ENCODE measurements at regions not wholly inside any gene's neighbourhood (a gene's known extent, or its start where the extent isn't known, plus 50 kb on each side); places are given as distances from the start of the nearest gene placed in this dataset.

DNA sequence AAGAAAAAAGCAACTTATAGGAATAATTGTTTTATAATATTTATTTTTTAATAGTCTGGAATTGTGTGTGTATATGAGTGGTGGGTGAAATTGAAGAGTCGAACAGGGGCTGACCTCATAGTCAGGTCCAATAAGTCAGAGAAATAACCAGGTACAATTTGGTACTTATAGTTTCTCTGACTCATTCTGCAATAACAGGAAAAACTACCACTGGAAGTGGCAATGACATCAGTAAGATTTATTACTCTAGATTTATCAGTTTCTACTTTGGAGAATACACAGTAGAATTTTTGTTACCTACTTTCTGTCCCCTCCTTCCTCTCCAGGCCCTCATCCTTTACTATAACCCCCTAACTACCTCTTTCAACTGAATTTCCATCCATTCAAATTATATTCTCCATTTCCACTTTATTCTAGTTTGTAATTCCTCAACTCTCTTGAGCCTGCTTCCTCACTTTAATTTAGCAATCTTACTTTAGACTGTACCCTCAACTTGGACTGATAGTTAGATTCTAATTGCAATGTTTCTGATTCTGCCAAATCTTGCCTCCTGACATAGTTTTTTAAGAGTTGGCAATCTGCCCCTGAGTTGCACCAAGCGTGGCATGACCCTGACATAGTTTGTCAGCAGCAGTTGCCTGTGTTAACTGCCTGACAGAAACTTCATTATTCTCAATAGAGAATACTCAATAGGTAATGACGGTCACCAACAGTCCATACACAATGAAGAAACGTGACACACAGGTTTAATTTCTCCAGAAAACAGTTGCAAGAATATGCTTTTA is 475.3 kb upstream of the RIOK2 start:
- Mint-ChIP-seq H3K27me3 (ENCODE audit: unreplicated experiment) (no peaks in the 10 kb centered on the region), H3K9me3 (ENCODE audit: low read depth, unreplicated experiment) (no peaks in the 10 kb centered on the region), H3K36me3 (ENCODE audit: insufficient read depth, unreplicated experiment) (no peaks in the 10 kb centered on the region), H3K4me3 (ENCODE audit: low read depth, unreplicated experiment) (no peak overlapping the region), H3K27ac (ENCODE audit: unreplicated experiment) (no peak overlapping the region), H3K4me1 (ENCODE audit: low read depth, unreplicated experiment) (no peaks in the 10 kb centered on the region)
- intact Hi-C loops (cut with micrococcal nuclease; ENCODE audit: unreplicated experiment) = no loop called here
- TF ChIP-seq, protein P1, sequence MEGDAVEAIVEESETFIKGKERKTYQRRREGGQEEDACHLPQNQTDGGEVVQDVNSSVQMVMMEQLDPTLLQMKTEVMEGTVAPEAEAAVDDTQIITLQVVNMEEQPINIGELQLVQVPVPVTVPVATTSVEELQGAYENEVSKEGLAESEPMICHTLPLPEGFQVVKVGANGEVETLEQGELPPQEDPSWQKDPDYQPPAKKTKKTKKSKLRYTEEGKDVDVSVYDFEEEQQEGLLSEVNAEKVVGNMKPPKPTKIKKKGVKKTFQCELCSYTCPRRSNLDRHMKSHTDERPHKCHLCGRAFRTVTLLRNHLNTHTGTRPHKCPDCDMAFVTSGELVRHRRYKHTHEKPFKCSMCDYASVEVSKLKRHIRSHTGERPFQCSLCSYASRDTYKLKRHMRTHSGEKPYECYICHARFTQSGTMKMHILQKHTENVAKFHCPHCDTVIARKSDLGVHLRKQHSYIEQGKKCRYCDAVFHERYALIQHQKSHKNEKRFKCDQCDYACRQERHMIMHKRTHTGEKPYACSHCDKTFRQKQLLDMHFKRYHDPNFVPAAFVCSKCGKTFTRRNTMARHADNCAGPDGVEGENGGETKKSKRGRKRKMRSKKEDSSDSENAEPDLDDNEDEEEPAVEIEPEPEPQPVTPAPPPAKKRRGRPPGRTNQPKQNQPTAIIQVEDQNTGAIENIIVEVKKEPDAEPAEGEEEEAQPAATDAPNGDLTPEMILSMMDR (IDR thresholded peaks at IDR 0.05; ENCODE audit: unreplicated experiment) = no peak
- DNase-seq = no peak
- CTCF ChIA-PET = no interaction called here
- no TSS peak for BruUV-seq (replicated peaks)

DNA sequence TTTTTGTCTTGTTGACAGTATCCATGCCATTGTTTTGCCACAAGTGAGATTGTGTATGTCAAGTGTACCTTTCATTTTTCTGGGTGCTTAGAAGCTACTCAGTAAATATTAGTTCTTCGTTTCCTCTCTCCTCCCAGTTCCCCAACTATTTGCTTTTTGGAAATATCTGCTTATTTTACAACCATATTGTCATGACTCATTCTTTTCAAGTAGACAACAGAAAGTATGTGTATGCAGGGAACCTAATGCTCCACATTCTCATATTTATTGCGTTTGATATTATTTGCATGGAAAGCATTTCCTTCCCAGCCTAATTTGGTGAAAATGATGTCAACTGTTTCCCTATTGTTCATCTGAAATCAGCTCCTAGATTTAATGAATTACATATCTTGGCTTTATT is 483.7 kb upstream of the RIOK2 start:
- Mint-ChIP-seq H3K9me3 (ENCODE audit: low read depth, unreplicated experiment) (peaks cover 11% of the 10 kb centered on the region), H3K27ac (ENCODE audit: unreplicated experiment) (no peak overlapping the region), H3K36me3 (ENCODE audit: insufficient read depth, unreplicated experiment) (no peaks in the 10 kb centered on the region), H3K27me3 (ENCODE audit: unreplicated experiment) (no peaks in the 10 kb centered on the region), H3K4me3 (ENCODE audit: low read depth, unreplicated experiment) (no peak overlapping the region), H3K4me1 (ENCODE audit: low read depth, unreplicated experiment) (no peaks in the 10 kb centered on the region)
- no TSS peak for BruUV-seq (replicated peaks)
- CTCF ChIA-PET = no interaction called here
- intact Hi-C loops (cut with micrococcal nuclease; ENCODE audit: unreplicated experiment) = no loop called here
- no peak for DNase-seq
- TF ChIP-seq, protein P1 (IDR thresholded peaks at IDR 0.05; ENCODE audit: unreplicated experiment) = no peak

- CTCF ChIA-PET = interaction anchor here (0.6 kb wide), 1 partner anchor 175 kb away, joined by 3 read pairs; no protein-coding TSS in a partner anchor
- H3K27ac Mint-ChIP-seq (ENCODE audit: unreplicated experiment) = no peak overlapping the region
- H3K27me3 Mint-ChIP-seq (ENCODE audit: unreplicated experiment) = no peaks in the 10 kb centered on the region
- DNase-seq = no peak
- H3K9me3 Mint-ChIP-seq (ENCODE audit: low read depth, unreplicated experiment) = peaks cover 11% of the 10 kb centered on the region
- intact Hi-C loops (cut with micrococcal nuclease; ENCODE audit: unreplicated experiment) = no loop called here
- TF ChIP-seq, protein P1 (IDR thresholded peaks at IDR 0.05; ENCODE audit: unreplicated experiment) = no peak
- BruUV-seq (replicated peaks) = no TSS peak
- H3K36me3 Mint-ChIP-seq (ENCODE audit: insufficient read depth, unreplicated experiment) = no peaks in the 10 kb centered on the region
- H3K4me1 Mint-ChIP-seq (ENCODE audit: low read depth, unreplicated experiment) = no peaks in the 10 kb centered on the region
- H3K4me3 Mint-ChIP-seq (ENCODE audit: low read depth, unreplicated experiment) = no peak overlapping the region
These were observed 487.4 kb upstream of the RIOK2 start for GRCh38 chr5:97670447-97670846.

- no TSS peak for BruUV-seq (replicated peaks)
- Mint-ChIP-seq H3K4me3 (ENCODE audit: low read depth, unreplicated experiment) (no peak overlapping the region), H3K36me3 (ENCODE audit: insufficient read depth, unreplicated experiment) (no peaks in the 10 kb centered on the region), H3K27ac (ENCODE audit: unreplicated experiment) (no peak overlapping the region), H3K9me3 (ENCODE audit: low read depth, unreplicated experiment) (peaks cover 4% of the 10 kb centered on the region), H3K4me1 (ENCODE audit: low read depth, unreplicated experiment) (no peaks in the 10 kb centered on the region), H3K27me3 (ENCODE audit: unreplicated experiment) (no peaks in the 10 kb centered on the region)
- intact Hi-C loops (cut with micrococcal nuclease; ENCODE audit: unreplicated experiment) = no loop called here
- TF ChIP-seq, protein P1 (IDR thresholded peaks at IDR 0.05; ENCODE audit: unreplicated experiment) = no peak
- DNase-seq = no peak
- CTCF ChIA-PET = no interaction called here
These were observed 493.6 kb upstream of the RIOK2 start for GRCh38 chr5:97676608-97677007.
